Mucosa of descending colon (tissue), 3 donors: ENCODE measurements at regions not wholly inside any gene's neighbourhood (a gene's known extent, or its start where the extent isn't known, plus 50 kb on each side); places are given as distances from the start of the nearest gene placed in this dataset.

Source experiments
- ATAC-seq: fragments of 200-7000 bp; cut with Tn5 transposase; one replicate; pipeline ENCODE4 v1.9.1; 2020; ENCODE audit warnings: mild to moderate bottlenecking, moderate library complexity
- DNase-seq, 3 donors: peaks; one replicate each; pipeline ENCODE4 v3.0.0-alpha.2; 2020
- H3K36me3 ChIP-seq: fragments of 200-600 bp; one replicate; pipeline ENCODE4 v1.8.0; 2021; ENCODE audit warnings: low read depth, mild to moderate bottlenecking
- H3K4me1 ChIP-seq: fragments of 200-600 bp; one replicate; pipeline ENCODE4 v1.8.0; 2021; ENCODE audit warnings: low read depth, mild to moderate bottlenecking
- H3K4me3 ChIP-seq: fragments of 200-600 bp; one replicate; pipeline ENCODE4 v1.8.0; 2021; ENCODE audit warnings: mild to moderate bottlenecking
- H3K9me3 ChIP-seq: fragments of 200-600 bp; one replicate; pipeline ENCODE4 v1.8.0; 2021; ENCODE audit warnings: mild to moderate bottlenecking
- CTCF ChIP-seq: fragments of 200-600 bp; IDR thresholded peaks from one replicate; pipeline ENCODE4 v1.8.0; 2022; ENCODE audit warnings: antibody characterized with exemption, mild to moderate bottlenecking
- intact Hi-C, 2 donors: fragments of 100-400 bp; cut with DNase I in 1 of 2; cut with micrococcal nuclease in 1 of 2; formaldehyde crosslinking; loops; one replicate each; pipeline versions ENCODE4 v1.11.0 to v1.11.1; 2022; cut with DNase I, micrococcal nuclease
- donor health status: DM: no; HTN: no; CAD: no; lungs with moderate emphysema.
- donor health status: DM: no; HTN: no; CAD: no.
- donor health status: DM: no; HTN: yes; CAD: no.

DNA sequence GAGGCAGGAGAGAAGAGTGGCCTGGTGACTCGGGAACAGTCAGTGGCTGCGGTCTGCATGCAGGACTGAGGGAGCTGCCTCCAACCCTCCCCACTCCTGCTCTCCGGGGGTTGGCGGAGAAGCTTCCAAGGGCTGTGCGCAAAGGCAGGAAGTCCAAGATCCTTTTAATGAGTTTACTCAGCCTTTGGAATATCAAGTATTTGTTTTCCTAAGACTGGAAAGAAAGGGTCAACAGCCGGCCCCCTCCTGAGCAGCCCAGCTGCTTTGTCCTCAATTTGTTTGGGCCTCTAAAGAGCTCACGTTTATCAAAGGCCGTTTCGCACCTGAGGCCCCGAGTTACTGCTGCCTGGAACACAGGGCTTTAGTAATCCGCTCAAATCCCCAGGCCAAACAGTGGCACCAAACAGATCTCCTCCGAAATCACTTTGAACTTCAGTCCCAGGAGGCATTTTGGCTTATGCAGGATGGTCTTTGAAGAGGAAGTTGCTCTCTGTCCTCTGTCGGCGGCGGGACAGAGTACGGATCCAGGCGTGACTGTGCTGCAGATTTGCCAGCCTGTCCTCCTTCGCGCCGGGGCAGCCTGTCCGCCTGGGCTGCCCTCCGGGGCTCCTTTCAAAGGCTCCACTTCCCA, 117.2 kb upstream of the FZD10 start:
- no peaks in the 10 kb centered on the region for H3K9me3 ChIP-seq
- no peak overlapping the region for H3K4me3 ChIP-seq
- H3K36me3 ChIP-seq, result no peaks in the 10 kb centered on the region
- DNase-seq (no peak), ATAC-seq (peak; percentile 34)
- no peaks in the 10 kb centered on the region for H3K4me1 ChIP-seq
- intact Hi-C loops, result loop anchor here (5.0 to 10.0 kb wide), 3 partner anchors 287 to 700 kb away; partner anchors contain the start of gene PIWIL1 (in 1 of the 2)
- no peak for TF ChIP-seq CTCF

- TF ChIP-seq CTCF, result no peak
- Histone ChIP-seq H3K4me1 (no peaks in the 10 kb centered on the region), H3K4me3 (no peak overlapping the region), H3K9me3 (no peaks in the 10 kb centered on the region), H3K36me3 (no peaks in the 10 kb centered on the region)
- intact Hi-C loops, result loop anchor here (5.0 to 10.0 kb wide), 2 partner anchors 283 to 695 kb away; no protein-coding TSS in a partner anchor
- DNase-seq, result no peak
- ATAC-seq, result no peak
Measured at GRCh38 chr12:130049666-130050065, 112.6 kb upstream of the FZD10 start.

DNA sequence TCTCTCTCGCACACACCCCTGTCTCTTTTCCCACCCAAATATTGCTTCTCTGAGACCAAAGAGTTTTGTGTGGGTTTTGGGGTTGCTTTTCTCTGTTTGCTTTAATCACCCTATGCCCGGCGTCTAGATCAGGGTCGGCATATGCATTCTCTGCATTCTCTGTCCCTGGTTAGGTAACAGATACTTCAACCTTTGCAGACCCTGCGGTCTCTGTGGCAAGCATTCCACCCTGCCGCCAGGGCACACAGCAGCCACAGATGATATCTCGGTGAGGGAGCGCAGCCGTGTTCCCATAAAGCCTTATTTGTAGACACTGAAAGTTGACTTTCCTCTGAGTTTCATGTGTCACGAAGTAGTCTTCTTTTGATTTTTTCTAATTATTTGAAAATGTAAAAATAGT, 110.4 kb upstream of the FZD10 start:
- Histone ChIP-seq H3K9me3 (no peaks in the 10 kb centered on the region), H3K4me1 (no peaks in the 10 kb centered on the region), H3K4me3 (no peak overlapping the region), H3K36me3 (no peaks in the 10 kb centered on the region)
- no peak for DNase-seq
- intact Hi-C loops, result loop anchor here in 1 of 2 donors (5.0 kb wide), 1 partner anchor 280 kb away; no protein-coding TSS in a partner anchor
- TF ChIP-seq CTCF, result no peak
- ATAC-seq, result no peak

DNA sequence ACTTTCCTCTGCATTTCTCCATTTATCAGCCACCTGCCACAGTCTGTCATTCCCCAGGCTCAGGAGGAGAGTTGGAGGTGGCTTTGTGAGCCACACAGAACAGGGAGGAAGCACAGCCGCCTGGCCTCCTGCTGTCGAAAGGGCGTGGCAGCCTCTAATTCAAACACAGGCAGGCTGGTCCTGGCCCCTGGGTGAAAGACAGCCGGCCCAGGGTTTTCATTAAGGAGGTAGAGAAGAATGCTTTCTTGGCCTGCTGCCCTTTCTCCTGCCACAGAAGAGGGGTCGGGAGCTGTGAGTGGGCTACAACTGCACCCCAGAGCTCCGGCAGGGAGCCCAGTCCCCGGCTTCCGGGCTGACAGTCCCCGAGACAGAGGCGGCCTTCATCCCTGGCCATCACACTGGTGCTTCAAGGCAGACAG, 108.6 kb upstream of the FZD10 start:
- Histone ChIP-seq H3K36me3 (no peaks in the 10 kb centered on the region), H3K4me1 (no peaks in the 10 kb centered on the region), H3K9me3 (no peaks in the 10 kb centered on the region), H3K4me3 (no peak overlapping the region)
- intact Hi-C loops, result loop anchor here in 1 of 2 donors (5.0 kb wide), 1 partner anchor 279 kb away; no protein-coding TSS in a partner anchor
- DNase-seq, result peak in 1 of 3 donors; percentile 12
- TF ChIP-seq CTCF, result no peak
- peak; percentile 45 for ATAC-seq

GRCh38 chr12:130054803-130055202, 107.5 kb upstream of the FZD10 start:
- TF ChIP-seq CTCF, result no peak
- DNase-seq, result no peak
- no peaks in the 10 kb centered on the region for H3K36me3 ChIP-seq
- no peaks in the 10 kb centered on the region for H3K9me3 ChIP-seq
- H3K4me1 ChIP-seq, result no peaks in the 10 kb centered on the region
- intact Hi-C loops, result loop anchor here in 1 of 2 donors (5.0 kb wide), 1 partner anchor 277 kb away; no protein-coding TSS in a partner anchor
- no peak for ATAC-seq
- H3K4me3 ChIP-seq, result no peak overlapping the region
